Muscle layer of duodenum (tissue), 2 donors: ENCODE measurements at regions not wholly inside any gene's neighbourhood (a gene's known extent, or its start where the extent isn't known, plus 50 kb on each side); places are given as distances from the start of the nearest gene placed in this dataset.
A peak's percentile ranks its signal among the peaks of the same experiment; 100 is the strongest.

Experiments used
- H3K27ac ChIP-seq: one replicate; pipeline ENCODE4 v1.7.0; 2013; ENCODE audit warnings: mild to moderate bottlenecking, low read length
- H3K27me3 ChIP-seq: one replicate; pipeline ENCODE4 v1.7.0; 2013; ENCODE audit warnings: low read depth, mild to moderate bottlenecking, control low read depth, low read length
- H3K36me3 ChIP-seq, 2 donors: one replicate each; pipeline ENCODE4 v1.7.0; 2013; ENCODE audit warnings: low read length in 2 of 2, control low read depth in 1 of 2, mild to moderate bottlenecking in 1 of 2; ENCODE audit not compliant: insufficient read depth in 2 of 2, control insufficient read depth in 1 of 2
- H3K4me1 ChIP-seq, 2 donors: one replicate each; pipeline ENCODE4 v1.7.0; 2013; ENCODE audit warnings: low read length in 2 of 2, mild to moderate bottlenecking in 2 of 2, control low read depth in 1 of 2, moderate library complexity in 1 of 2; ENCODE audit not compliant: insufficient read depth in 2 of 2, control insufficient read depth in 1 of 2
- H3K4me3 ChIP-seq, 2 donors: one replicate each; pipeline ENCODE4 v1.7.0; 2013; ENCODE audit warnings: low read length in 2 of 2, low read depth in 1 of 2, mild to moderate bottlenecking in 1 of 2
- H3K9me3 ChIP-seq, 2 donors: one replicate each; pipeline ENCODE4 v1.7.0; 2013; ENCODE audit warnings: low read length in 2 of 2, control low read depth in 1 of 2, mild to moderate bottlenecking in 1 of 2; ENCODE audit not compliant: control insufficient read depth in 1 of 2
- donor health status: healthy.

DNA sequence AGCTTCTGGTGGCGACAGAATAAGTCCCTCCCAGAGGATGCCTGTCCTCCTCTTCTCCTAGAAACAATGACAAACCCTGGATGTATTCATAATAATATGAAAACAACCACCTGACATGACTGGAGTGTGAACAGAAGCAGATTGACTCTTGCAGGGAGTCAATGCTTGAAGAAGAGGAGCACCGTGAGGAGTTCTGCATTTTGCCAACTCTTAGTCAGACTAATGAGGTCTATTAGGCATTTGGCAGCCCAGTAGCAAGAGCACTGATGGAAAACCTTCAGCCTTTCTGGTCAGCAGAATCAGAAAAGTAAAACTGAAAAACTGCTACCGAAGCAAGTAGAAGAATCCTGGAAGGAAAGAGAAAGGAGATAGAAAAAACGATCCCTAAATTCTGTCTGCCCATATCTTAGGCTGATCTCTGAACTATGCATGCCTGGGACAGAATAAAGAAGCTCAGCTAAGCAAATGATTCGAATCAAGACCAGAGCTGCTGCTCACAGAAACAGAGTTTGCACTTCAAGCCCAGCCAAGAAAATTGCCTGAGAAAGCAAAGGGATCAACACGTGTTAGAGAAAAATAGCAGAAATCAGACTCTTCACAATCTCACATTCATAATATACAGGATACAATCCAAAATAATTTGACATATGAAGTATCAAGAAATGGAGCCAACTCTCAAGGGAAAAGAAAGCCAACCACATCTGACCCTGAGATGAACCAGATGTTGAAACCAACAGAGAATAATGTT, 69.5 kb upstream of the OSMR start:
- no peaks in the 10 kb centered on the region for H3K27me3 ChIP-seq
- H3K27ac ChIP-seq, result no peak overlapping the region
- peaks cover 0 to 8% of the 10 kb centered on the region in 2 donors for H3K4me1 ChIP-seq
- H3K4me3 ChIP-seq, result no peak overlapping the region
- H3K9me3 ChIP-seq, result no peaks in the 10 kb centered on the region
- H3K36me3 ChIP-seq, result no peaks in the 10 kb centered on the region

DNA sequence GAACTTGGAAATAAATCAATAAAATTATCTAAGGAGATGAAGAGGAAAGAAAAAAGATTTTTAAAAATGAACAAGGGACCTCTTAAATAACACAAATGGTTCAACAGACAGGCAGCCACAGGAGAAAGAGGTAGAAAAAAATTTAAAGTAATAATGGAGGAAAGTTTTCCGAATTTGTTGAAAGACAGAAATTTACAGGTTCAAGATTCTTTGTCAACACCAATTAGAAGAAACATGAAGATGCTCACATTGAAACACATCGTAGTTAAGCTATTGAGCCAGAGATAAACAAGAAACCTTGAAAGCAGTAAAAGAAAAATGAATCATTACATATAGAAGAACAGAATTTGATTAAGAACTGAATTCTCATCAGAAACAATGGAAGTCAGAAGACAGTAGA, 68.7 kb upstream of the OSMR start:
- Histone ChIP-seq H3K4me1 (peaks cover 0 to 8% of the 10 kb centered on the region in 2 donors), H3K36me3 (no peaks in the 10 kb centered on the region), H3K27ac (no peak overlapping the region), H3K4me3 (no peak overlapping the region), H3K9me3 (no peaks in the 10 kb centered on the region), H3K27me3 (no peaks in the 10 kb centered on the region)

DNA sequence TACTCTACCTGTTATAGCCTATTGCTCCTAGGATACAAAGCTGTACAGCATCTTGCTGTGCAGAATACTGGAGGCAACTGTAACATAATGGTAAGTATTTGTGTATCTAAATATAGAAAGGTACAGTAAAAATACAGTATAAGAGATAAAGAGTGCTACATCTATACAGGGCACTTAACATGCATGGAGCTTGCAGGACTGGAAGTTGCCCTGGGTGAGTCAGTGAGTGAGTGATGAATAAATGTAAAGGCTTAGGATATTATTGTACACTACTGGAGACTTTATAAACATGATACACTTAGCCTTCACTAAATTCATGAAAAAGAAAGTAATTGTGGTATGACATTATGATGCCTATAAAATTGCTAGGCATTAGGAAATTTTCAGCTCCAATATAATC, 65.5 kb upstream of the OSMR start:
- H3K4me1 ChIP-seq, result peaks cover 0 to 25% of the 10 kb centered on the region in 2 donors
- H3K27me3 ChIP-seq, result no peaks in the 10 kb centered on the region
- H3K36me3 ChIP-seq, result no peaks in the 10 kb centered on the region
- no peak overlapping the region for H3K4me3 ChIP-seq
- H3K9me3 ChIP-seq, result no peaks in the 10 kb centered on the region
- no peak overlapping the region for H3K27ac ChIP-seq

DNA sequence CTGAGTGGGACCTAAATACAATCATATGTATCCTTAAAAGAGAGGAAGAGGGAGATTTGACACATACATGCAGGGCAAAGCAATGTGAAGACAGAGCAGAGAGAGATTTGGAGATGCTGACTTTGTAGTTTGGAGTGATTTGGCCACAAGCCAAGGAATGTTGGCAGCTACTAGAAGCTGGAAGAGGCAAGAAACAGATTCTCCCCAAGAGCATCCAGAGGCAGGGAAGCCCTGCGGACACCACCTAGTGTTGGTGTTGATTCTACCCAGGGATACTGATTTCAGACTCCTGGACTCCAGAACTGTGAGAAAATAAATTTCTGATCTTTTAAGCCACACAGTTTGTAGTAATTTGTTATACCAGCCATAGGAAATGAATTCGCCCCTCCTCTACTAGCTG, 64.9 kb upstream of the OSMR start:
- H3K9me3 ChIP-seq, result no peaks in the 10 kb centered on the region
- H3K27ac ChIP-seq, result no peak overlapping the region
- peaks cover 0 to 25% of the 10 kb centered on the region in 2 donors for H3K4me1 ChIP-seq
- no peaks in the 10 kb centered on the region for H3K36me3 ChIP-seq
- no peaks in the 10 kb centered on the region for H3K27me3 ChIP-seq
- H3K4me3 ChIP-seq, result no peak overlapping the region

DNA sequence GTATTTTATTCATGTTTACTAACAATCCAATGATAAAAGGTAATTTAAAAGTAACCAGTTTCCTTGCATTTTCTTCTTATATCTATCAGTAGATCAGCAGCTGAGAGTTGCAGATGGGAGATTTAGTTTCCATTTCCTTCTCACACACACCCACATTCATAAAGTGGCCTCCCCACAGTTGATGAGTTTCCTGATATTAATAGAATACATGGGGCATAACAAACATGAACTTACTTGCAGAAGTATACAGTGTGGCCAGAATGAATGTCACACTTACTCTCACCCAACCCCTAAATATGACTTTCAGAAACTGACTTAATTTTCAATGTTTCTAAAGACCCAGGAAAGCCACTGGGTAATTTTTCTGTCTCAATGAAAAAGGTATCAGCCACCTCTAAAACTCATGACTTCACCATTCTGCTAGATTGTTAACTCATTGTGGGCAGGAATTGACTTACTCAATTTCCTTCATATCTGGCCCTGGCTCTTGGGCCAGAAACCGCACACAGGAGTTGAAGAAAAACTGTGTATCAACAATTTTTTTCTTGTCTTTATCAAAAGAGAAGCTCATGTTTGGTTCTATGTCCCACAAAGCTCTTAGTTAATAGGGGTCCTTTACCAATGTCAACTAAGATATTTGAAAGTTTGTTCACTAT, 63.5 kb upstream of the OSMR start:
- Histone ChIP-seq H3K9me3 (no peaks in the 10 kb centered on the region), H3K36me3 (no peaks in the 10 kb centered on the region), H3K4me1 (peaks cover 0 to 25% of the 10 kb centered on the region in 2 donors), H3K27ac (no peak overlapping the region), H3K27me3 (no peaks in the 10 kb centered on the region), H3K4me3 (no peak overlapping the region)

DNA sequence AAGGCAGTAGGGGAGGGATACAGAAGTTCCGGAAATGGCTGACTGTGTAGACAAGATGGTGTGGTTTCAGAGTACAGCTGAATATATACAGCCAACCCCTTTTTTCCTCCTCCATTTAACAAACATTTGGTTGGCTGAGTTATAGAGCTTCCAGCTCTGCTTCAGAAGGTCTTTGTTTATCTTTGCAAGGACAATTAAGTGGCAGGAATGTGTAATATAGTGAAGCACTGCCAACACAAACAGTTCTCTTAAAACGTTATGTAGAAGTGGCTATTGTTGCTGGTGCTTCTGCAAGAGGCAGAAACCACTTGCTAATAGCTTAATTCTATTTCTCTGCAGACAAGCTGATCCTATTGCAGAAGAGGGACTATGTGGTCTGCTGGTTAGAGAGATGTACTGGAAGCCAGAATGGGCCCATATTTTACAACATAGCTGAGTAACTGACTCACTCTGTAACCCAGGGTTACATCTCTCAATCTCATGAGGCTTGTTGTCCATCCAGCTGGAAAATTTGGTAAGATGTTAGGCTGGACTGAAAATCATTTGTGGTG, 62.7 kb upstream of the OSMR start:
- H3K27ac ChIP-seq, result peak overlapping the region; percentile 5
- H3K4me3 ChIP-seq, result no peak overlapping the region
- H3K9me3 ChIP-seq, result no peaks in the 10 kb centered on the region
- peaks cover 0 to 25% of the 10 kb centered on the region in 2 donors for H3K4me1 ChIP-seq
- H3K36me3 ChIP-seq, result no peaks in the 10 kb centered on the region
- H3K27me3 ChIP-seq, result no peaks in the 10 kb centered on the region

DNA sequence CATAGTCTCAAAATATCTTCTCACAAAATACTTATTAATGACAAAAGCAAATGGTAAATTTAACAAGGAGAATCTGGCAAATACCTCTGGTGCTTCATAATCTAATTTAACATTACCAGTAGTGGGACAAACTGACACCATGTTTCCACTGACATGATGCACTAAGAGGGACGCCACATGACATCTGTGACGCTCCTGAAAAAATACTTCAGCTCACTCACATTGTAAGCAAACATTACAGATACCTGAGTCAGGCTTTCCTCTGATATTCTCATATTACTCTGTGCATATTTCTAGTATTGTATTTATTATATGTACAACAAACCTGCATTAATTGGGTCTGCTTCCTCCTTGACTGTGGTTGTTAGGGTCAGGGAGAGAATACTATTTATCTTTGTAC, 56.7 kb upstream of the OSMR start:
- no peaks in the 10 kb centered on the region for H3K36me3 ChIP-seq
- H3K27ac ChIP-seq, result no peak overlapping the region
- H3K4me1 ChIP-seq, result no peaks in the 10 kb centered on the region
- H3K4me3 ChIP-seq, result no peak overlapping the region
- H3K9me3 ChIP-seq, result no peaks in the 10 kb centered on the region
- no peaks in the 10 kb centered on the region for H3K27me3 ChIP-seq

DNA sequence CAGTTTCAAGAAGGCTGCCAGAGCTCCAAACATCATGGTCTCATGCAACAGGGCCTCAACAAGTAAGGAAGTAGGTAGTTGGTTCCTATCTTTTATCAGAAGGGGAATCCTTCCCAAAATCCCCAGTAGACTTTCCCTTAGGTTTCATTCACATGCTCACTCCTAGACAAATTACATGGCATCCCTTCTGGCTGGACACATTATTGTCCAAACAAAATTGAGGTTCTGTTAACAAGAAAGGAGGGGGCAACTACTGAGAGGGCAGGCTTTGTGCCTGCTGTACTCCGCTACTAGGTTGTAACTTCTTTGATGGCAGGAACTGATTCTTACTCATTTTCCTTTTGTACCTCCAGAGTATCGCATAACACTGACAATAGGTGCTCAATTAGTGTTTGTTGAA, 56.0 kb upstream of the OSMR start:
- H3K27me3 ChIP-seq, result no peaks in the 10 kb centered on the region
- no peaks in the 10 kb centered on the region for H3K36me3 ChIP-seq
- H3K4me1 ChIP-seq, result no peaks in the 10 kb centered on the region
- no peaks in the 10 kb centered on the region for H3K9me3 ChIP-seq
- H3K4me3 ChIP-seq, result no peak overlapping the region
- H3K27ac ChIP-seq, result no peak overlapping the region

DNA sequence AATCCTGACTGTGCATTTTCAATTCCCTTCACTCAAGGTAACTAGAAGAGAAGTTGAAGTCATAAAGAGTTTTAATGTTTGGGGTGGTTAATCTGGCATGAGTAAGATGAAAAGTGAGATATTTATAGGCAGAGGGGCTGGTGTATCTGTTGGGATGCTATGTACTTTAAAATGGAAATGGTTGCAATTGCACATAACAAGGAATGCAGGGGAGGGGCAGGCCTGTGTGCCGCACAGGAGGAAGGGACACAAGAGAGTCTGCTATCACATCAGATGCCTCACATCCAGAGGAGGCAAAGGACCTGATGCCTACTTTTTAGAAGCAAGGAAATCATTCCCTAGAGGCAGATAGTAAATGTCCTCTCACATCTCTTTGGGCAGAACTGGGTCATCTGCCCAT, 55.5 kb upstream of the OSMR start:
- Histone ChIP-seq H3K36me3 (no peaks in the 10 kb centered on the region), H3K27me3 (no peaks in the 10 kb centered on the region), H3K4me1 (peaks cover 0 to 3% of the 10 kb centered on the region in 2 donors), H3K4me3 (no peak overlapping the region), H3K27ac (no peak overlapping the region), H3K9me3 (no peaks in the 10 kb centered on the region)

DNA sequence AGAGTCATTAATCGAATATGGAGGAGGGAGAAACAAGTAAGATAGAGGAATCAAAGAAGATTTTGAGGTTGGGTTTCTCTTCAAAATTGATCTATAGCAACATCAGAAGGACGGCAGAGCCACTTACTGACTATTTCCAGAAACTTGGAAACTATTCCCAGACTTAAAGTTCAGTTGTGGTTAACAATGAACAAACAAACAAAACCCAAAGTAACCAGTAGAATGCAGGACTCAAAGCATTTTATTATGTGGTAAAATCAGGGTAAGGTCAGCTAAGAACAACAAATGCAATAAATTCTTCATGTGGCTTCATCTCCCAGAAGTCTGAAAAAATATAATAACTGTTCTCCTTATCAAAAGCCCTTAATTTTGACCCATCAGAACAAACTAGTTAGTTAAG, 54.9 kb upstream of the OSMR start:
- Histone ChIP-seq H3K9me3 (no peaks in the 10 kb centered on the region), H3K4me3 (no peak overlapping the region), H3K4me1 (peaks cover 0 to 4% of the 10 kb centered on the region in 2 donors), H3K36me3 (no peaks in the 10 kb centered on the region), H3K27ac (no peak overlapping the region), H3K27me3 (no peaks in the 10 kb centered on the region)

DNA sequence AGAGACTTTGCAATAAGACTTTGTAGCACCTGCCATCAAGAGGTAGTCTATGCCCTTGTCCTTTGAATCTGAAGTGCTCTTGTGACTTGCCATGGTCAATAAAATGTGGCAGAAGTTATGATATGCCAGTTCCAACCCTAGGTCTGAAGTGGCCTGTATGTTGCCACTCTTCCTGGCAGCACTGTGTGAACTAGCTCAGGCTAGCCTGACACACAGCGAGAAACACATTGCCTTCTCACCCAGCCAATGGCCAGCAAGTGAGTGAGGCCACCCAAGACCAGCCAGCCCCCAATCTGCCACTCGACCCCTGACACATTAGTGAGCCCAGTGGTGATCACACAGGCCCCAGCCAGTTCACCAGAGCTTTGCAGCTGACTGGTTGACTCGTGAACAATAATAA, 52.7 kb upstream of the OSMR start:
- Histone ChIP-seq H3K4me3 (no peak overlapping the region), H3K27ac (no peak overlapping the region), H3K4me1 (peaks cover 0 to 4% of the 10 kb centered on the region in 2 donors), H3K27me3 (no peaks in the 10 kb centered on the region), H3K36me3 (no peaks in the 10 kb centered on the region), H3K9me3 (no peaks in the 10 kb centered on the region)
